ENCODE measurements at regions not wholly inside any gene's neighbourhood (a gene's known extent, or its start where the extent isn't known, plus 50 kb on each side); places are given as distances from the start of the nearest gene placed in this dataset.
"Not testable (repeated sequence)": the region's sequence is repeated elsewhere in the genome, so short reads cannot be mapped to it uniquely, and the experiment has no call there.

GRCh38 chr20:53792946-53793536, 199.4 kb upstream of the ZNF217 start:
- DNase-seq: no peak

- DNase-seq: no peak
Observed at GRCh38 chr20:53789989-53790675, 196.5 kb upstream of the ZNF217 start.

GRCh38 chr20:53788253-53789022, 194.8 kb upstream of the ZNF217 start:
- DNase-seq: no peak

GRCh38 chr20:53787491-53787931, 193.9 kb upstream of the ZNF217 start:
- DNase-seq: not testable (repeated sequence)

GRCh38 chr20:53786445-53787267, 193.0 kb upstream of the ZNF217 start:
- DNase-seq: no peak

- no peak for DNase-seq
Observed at GRCh38 chr20:53786071-53786444, 192.4 kb upstream of the ZNF217 start.

GRCh38 chr20:53785320-53785719, 191.7 kb upstream of the ZNF217 start:
- no peak for DNase-seq

GRCh38 chr20:53783768-53784167, 190.1 kb upstream of the ZNF217 start:
- no peak for DNase-seq

GRCh38 chr20:53782612-53783246, 189.1 kb upstream of the ZNF217 start:
- no peak for DNase-seq

- no peak for DNase-seq
Observed at GRCh38 chr20:53779822-53780221, 186.2 kb upstream of the ZNF217 start.

GRCh38 chr20:53778736-53779135, 185.1 kb upstream of the ZNF217 start:
- no peak for DNase-seq

- no peak for DNase-seq
Observed at GRCh38 chr20:53778041-53778516, 184.4 kb upstream of the ZNF217 start.

- not testable (repeated sequence) for DNase-seq
Observed at GRCh38 chr20:53777402-53777801, 183.8 kb upstream of the ZNF217 start.

GRCh38 chr20:53776858-53777257, 183.2 kb upstream of the ZNF217 start:
- DNase-seq: no peak

GRCh38 chr20:53774461-53775203, 181.0 kb upstream of the ZNF217 start:
- DNase-seq: no peak

- DNase-seq: no peak
Observed at GRCh38 chr20:53773792-53774401, 180.3 kb upstream of the ZNF217 start.

- not testable (repeated sequence) for DNase-seq
Observed at GRCh38 chr20:53773066-53773791, 179.6 kb upstream of the ZNF217 start.

GRCh38 chr20:53769041-53769440, 175.4 kb upstream of the ZNF217 start:
- DNase-seq: no peak

GRCh38 chr20:53768329-53768728, 174.7 kb upstream of the ZNF217 start:
- no peak for DNase-seq

- DNase-seq: no peak
Observed at GRCh38 chr20:53767206-53767930, 173.7 kb upstream of the ZNF217 start.
